ENCODE measurements at regions not wholly inside any gene's neighbourhood (a gene's known extent, or its start where the extent isn't known, plus 50 kb on each side); places are given as distances from the start of the nearest gene placed in this dataset.
"Not testable (repeated sequence)": the region's sequence is repeated elsewhere in the genome, so short reads cannot be mapped to it uniquely, and the experiment has no call there.

GRCh38 chr15:56808160-56808559 lies 74.9 kb upstream of the ZNF280D start:
- no peak for DNase-seq

GRCh38 chr15:56806148-56806536 lies 72.8 kb upstream of the ZNF280D start:
- no peak for DNase-seq

GRCh38 chr15:56805466-56806147 lies 72.3 kb upstream of the ZNF280D start:
- DNase-seq: no peak

- DNase-seq: no peak
These were observed 71.6 kb upstream of the ZNF280D start for GRCh38 chr15:56804938-56805337.

DNA sequence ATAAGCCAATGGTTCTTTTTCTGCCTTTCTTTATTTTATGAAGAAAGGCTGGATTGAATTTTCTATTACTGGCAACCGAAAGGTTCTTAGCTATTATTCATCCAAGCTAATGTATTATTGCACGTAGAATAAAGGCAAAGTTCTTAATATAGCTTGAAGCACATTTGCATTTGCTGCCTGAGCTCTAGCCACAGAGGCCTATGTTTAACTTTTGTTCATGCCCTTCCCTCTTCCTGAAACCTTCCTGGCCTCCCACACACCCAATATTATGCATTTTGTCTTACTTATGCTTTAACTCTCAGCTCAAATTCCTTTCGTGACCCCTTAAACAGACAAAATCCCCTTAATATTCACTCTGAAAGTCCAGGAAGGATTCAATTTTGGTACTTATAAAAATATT lies 71.0 kb upstream of the ZNF280D start:
- no peak for DNase-seq

DNA sequence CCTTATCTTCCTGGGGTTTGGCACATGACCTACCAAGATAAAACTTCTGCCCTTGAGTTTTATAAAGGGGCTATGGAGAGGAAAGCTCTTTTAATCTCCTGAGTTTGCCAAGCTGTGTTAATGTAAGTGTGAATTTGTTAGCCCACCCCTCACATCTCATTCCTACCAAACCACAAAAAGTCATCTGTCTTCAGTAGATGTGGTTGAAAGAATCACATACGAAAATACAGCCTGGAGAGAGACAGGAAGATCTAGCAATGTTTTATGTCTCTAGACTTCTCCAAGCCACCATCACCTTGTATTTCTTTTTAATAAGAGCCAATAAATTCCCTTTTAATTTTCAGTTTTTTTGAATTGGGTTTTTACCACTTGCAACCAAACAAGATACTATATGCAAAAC lies 68.9 kb upstream of the ZNF280D start:
- no peak for DNase-seq

GRCh38 chr15:56798639-56799038 lies 65.3 kb upstream of the ZNF280D start:
- DNase-seq: no peak

DNA sequence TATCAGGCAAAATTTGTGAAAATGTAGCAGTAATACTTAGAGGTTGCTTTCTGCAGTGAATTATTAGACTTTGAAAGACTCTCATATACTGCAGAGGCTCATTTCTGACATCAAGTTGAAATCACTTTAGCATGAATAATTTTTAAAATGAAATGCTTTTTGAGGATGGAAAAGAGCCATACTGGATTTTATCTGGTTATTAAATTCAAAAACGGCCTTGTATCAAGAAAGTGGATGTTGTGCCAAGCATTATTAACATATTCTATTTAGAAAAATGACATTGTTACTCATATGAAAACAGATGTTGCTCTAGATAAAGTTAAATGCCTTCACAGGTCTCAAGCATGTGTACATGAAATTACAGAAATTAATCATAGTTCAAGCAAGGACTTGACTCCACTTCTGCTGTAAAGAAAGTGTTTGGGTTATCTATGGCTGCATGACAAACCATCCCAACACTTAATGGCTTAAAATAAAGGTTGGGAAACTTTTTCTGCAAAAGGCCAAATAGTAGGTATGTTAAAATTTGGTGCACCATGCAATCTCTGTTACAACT lies 64.5 kb upstream of the ZNF280D start:
- DNase-seq: no peak

GRCh38 chr15:56795502-56795901 lies 62.2 kb upstream of the ZNF280D start:
- DNase-seq: no peak

DNA sequence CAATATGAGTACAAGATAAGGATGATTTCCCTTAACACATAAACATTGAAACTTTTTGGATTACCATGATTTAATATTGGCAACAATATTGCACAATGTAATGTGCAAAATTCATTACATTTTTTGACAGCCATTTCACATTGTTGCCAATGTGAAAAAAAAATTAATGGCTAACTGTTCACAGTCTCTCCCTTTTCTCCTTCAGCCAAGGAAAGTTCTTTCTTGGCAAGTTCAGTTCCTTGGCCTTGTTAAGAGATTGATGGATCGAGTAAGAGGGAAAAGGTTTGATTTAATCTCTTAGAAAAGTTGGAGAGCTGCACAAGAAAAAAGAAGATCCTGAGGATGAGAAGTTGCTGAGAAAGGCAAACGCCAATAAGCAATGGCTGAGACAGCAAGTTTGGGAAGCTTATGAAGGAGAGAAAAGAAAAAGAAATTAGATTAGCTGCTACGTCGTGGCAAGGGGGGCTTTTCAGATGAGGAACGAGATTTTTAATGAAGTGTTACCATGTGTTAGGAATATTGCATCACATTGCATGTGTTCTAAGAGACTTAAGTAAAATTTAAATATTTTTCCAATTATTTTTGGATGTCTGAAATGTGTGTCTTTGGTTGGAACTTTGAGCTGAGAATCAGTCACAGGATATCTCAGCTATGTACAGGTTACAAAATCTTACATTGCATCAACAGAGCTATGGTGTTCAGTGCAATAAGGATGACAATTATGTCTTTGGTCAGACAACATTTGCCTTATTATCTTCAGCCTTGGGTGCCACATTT lies 61.4 kb upstream of the ZNF280D start:
- no peak for DNase-seq

GRCh38 chr15:56794165-56794552 lies 60.9 kb upstream of the ZNF280D start:
- no peak for DNase-seq

DNA sequence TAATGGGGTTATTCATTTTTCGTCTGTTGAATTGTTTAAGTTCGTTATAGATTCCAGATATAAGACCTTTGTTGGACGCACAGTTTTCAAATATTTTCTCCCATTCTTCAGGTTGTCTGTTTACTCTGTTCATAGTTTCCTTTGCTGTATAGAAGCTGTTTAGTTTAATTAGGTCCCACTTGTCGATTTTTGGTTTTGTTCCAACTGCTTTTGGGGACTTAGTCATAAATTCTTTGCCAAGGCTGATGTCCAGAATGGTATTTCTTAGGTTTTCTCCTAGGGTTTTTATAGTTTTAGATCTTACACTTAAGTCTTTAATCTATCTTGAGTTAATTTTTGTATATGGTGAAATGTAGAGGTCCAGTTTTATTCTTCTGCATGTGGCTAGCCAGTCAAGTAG lies 58.9 kb upstream of the ZNF280D start:
- DNase-seq: no peak

DNA sequence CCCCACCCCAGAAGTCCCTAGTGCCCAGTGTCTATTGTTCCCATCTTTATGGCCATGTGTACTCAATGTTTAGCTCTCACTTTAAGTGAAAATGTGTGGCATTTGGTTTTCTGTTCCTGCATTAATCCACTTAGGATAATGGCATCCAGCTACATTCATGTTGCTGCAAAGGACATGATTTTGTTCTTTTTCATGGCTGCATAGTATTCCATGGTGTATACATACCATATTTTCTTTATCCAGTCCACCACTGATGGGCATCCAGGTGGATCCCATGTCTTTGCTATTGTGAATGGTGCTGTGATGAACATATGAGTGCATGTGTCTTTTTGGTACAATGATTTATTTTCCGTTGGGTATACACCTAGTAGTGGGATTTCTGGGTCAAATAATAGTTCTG lies 58.2 kb upstream of the ZNF280D start:
- DNase-seq: not testable (repeated sequence)

DNA sequence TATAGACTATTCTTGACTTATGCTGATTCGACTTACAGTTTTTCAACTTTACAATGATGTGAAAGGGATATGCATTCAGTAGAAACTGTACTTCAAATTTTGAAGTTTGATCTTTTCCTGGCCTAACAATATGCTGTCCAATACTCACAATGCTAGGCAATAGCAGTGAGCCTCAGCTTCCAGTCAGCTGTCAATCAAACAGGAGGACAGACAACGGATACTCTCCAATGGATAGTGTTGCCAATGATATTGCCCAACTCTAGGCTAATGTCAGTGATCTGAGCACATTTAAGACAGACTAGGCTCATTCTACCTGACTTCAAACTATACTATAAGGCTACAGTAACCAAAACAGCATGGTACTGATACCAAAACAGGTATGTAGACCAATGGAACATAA lies 55.0 kb upstream of the ZNF280D start:
- DNase-seq: no peak

GRCh38 chr15:56786966-56787365 lies 53.7 kb upstream of the ZNF280D start:
- DNase-seq: no peak

DNA sequence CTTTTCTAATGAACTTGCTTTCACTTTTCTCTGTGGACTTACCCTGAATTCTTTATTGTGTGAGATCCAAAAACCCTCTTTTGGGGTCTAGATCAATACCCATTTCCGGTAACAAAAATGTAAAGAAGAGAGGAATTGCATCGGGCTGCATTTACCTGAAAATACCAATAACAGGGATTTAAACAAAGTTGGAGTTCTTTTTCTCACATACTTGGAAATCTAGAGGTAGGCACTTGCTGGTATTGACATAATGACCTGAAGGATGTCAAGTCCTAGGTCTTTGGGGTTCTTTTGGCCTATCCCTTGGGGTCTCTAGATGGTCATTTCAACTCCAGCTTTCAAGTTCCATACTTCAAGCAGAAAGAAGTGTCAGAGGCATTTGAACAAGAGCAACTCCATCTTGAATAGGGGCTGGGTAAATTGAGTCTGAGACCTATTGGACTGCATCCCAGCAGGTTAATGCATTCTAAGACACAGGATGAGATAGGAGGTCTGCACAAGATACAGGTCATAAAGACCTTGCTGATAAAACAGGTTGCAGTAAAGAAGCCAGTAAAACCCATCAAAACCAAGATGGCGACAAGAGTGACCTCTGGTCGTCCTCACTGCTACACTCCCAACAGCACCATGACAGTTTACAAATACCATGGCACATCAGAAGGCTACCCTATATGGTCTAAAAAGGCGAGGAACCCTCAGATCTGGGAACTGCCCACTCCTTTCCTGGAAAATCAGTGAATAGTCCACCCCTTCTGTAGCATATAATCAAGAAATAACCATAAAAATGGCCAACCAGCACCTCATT lies 50.8 kb upstream of the ZNF280D start:
- no peak for DNase-seq

DNA sequence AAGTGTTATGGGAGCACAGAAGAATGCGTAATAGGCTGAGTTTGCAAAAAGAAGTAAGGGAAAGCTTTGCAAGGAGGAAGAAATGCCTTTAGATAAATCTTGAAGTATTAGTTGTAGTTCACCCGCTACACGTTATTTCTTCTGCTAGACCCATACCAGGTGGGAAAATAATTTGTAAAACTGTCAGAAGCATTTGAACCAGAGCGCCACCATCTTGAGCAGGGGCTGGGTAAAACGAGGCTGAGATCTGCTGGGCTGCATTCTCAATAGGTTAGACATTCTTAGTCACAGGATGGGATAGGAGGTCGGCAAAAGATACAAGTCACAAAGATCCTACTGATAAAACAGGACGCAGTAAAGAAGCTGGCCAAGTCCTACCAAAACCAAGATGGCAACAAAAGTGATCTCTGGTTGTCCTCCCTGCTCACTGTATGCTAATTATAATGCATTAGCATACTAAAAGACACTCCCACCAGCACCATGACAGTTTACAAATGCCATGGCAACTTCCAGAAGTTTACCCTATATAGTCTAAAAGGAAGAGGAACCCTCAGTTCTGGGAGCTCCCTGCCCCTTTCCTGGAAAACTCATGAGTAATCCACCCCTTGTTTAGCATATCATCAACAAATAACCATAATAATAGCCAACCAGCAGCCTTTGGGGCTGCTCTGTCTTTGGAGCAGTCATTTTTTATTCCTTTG lies 50.0 kb upstream of the ZNF280D start:
- no peak for DNase-seq
